SK-N-SH (cell line): ENCODE measurements at regions not wholly inside any gene's neighbourhood (a gene's known extent, or its start where the extent isn't known, plus 50 kb on each side); places are given as distances from the start of the nearest gene placed in this dataset.

Source experiments
- CTCF ChIA-PET: fragments of 300-600, 350-600 bp; formaldehyde crosslinking; extraction: SDS; loops from one replicate; lab custom pipeline; 2021; lab: Yijun Ruan, JAX
- POLR2A ChIA-PET: fragments of 350-600 bp; sonication (Branson Sonifier 250); formaldehyde crosslinking; extraction: SDS; loops from one replicate; lab custom pipeline; 2020; ENCODE audit warnings: antibody characterized with exemption, inconsistent platforms; lab: Yijun Ruan, JAX
- DNase-seq: peaks from one replicate; pipeline ENCODE4 v3.0.0; 2012
- H2AFZ ChIP-seq: fragments of 200-600 bp; sonication (generic); 2 replicates; pipeline ENCODE4 v1.8.1; 2016; ENCODE audit warnings: antibody characterized with exemption, mild to moderate bottlenecking, low read depth
- H3F3A ChIP-seq: fragments of 200-600 bp; sonication (generic); replicated peaks from 2 replicates; pipeline ENCODE3; 2016; ENCODE audit warnings: antibody characterized with exemption, mild to moderate bottlenecking; ENCODE audit not compliant: insufficient read depth
- H3K27ac ChIP-seq, 2 experiments: fragments of 200-500 bp in 1 of 2; fragments of 200-600 bp in 1 of 2; sonication (Bioruptor generic) in 1 of 2; sonication (generic), shearing (Covaris generic) in 1 of 2; 2 replicates each; pipeline versions ENCODE4 v1.5.1 to v1.6.1; 2014 to 2016; ENCODE audit warnings: low read depth in 2 of 2, inconsistent platforms in 1 of 2, low read length in 1 of 2, mild to moderate bottlenecking in 1 of 2, mixed read lengths in 1 of 2
- H3K27me3 ChIP-seq: fragments of 200-600 bp; sonication (generic), shearing (Covaris generic); 2 replicates; pipeline ENCODE4 v1.6.1; 2016; ENCODE audit warnings: mixed run types; ENCODE audit not compliant: insufficient read depth
- H3K36me3 ChIP-seq, 2 experiments: fragments of 200-500 bp in 1 of 2; fragments of 200-600 bp in 1 of 2; sonication (Bioruptor generic) in 1 of 2; sonication (generic) in 1 of 2; replicated peaks in 1 of 2; 2 replicates each; pipeline versions ENCODE3 to v1.5.1; 2014 to 2016; ENCODE audit warnings: low read length in 1 of 2, mild to moderate bottlenecking in 1 of 2; ENCODE audit not compliant: insufficient read depth in 2 of 2, control insufficient read depth in 1 of 2
- H3K4me1 ChIP-seq, 2 experiments: fragments of 200-500 bp in 1 of 2; fragments of 200-600 bp in 1 of 2; sonication (Bioruptor generic) in 1 of 2; sonication (generic), shearing (Covaris generic) in 1 of 2; 2 replicates each; pipeline versions ENCODE4 v1.5.1 to v1.6.1; 2014 to 2016; ENCODE audit warnings: low read depth in 1 of 2, low read length in 1 of 2, mixed run types in 1 of 2; ENCODE audit not compliant: insufficient read depth in 2 of 2, control insufficient read depth in 1 of 2
- H3K4me2 ChIP-seq: fragments of 200-600 bp; sonication (generic), shearing (Covaris generic); 2 replicates; pipeline ENCODE4 v1.6.1; 2017; ENCODE audit warnings: mixed run types
- H3K4me3 ChIP-seq, 2 experiments: fragments of 200-500 bp in 1 of 2; fragments of 200-600 bp in 1 of 2; sonication (Bioruptor generic) in 1 of 2; sonication (generic), shearing (Covaris generic) in 1 of 2; 2 replicates each; pipeline versions ENCODE4 v1.5.1 to v1.8.1; 2014 to 2016; ENCODE audit warnings: low read depth in 2 of 2, inconsistent platforms in 1 of 2, low read length in 1 of 2, mild to moderate bottlenecking in 1 of 2, mixed read lengths in 1 of 2, moderate library complexity in 1 of 2
- H3K79me2 ChIP-seq: fragments of 200-600 bp; sonication (generic); 2 replicates; pipeline ENCODE4 v1.8.1; 2017; ENCODE audit warnings: mild to moderate bottlenecking; ENCODE audit not compliant: insufficient read depth
- H3K9ac ChIP-seq: fragments of 200-600 bp; sonication (generic); 2 replicates; pipeline ENCODE4 v1.6.1; 2017; ENCODE audit warnings: mixed run types
- H3K9me2 ChIP-seq: fragments of 200-600 bp; sonication (generic); 2 replicates; pipeline ENCODE4 v1.6.1; 2017; ENCODE audit warnings: mixed run types
- H3K9me3 ChIP-seq: fragments of 200-600 bp; sonication (generic); 2 replicates; pipeline ENCODE4 v1.6.1; 2017; ENCODE audit warnings: mixed run types, mild to moderate bottlenecking, moderate library complexity
- H4K20me1 ChIP-seq: fragments of 200-600 bp; sonication (generic); 2 replicates; pipeline ENCODE4 v1.6.1; 2017; ENCODE audit warnings: mild to moderate bottlenecking, mixed run types; ENCODE audit not compliant: insufficient read depth
- ELF1 ChIP-seq: IDR thresholded peaks from 2 replicates; pipeline ENCODE4 v1.4.0; 2012
- FOSL2 ChIP-seq: IDR thresholded peaks from 2 replicates; pipeline ENCODE4 v1.4.0; 2012; ENCODE audit warnings: low read depth, mild to moderate bottlenecking, moderate library complexity, borderline replicate concordance
- FOXJ3 ChIP-seq: sonication (generic); formaldehyde crosslinking; IDR thresholded peaks from 2 replicates; pipeline ENCODE4 v1.5.1; 2020; ENCODE audit warnings: mild to moderate bottlenecking, missing genetic modification reagents
- GABPA ChIP-seq: IDR thresholded peaks from 2 replicates; pipeline ENCODE4 v1.4.0; 2012; ENCODE audit warnings: low read depth, mild to moderate bottlenecking
- IRF3 ChIP-seq: fragments of 150-350 bp; IDR thresholded peaks from 2 replicates; pipeline ENCODE4 v1.6.1; 2016; ENCODE audit warnings: mild to moderate bottlenecking, low read depth, low read length
- JUND ChIP-seq: IDR thresholded peaks from 2 replicates; pipeline ENCODE4 v1.4.0; 2012
- MAX ChIP-seq: IDR thresholded peaks from 2 replicates; pipeline ENCODE4 v1.4.0; 2012; ENCODE audit warnings: low read depth
- MEF2A ChIP-seq: IDR thresholded peaks from 2 replicates; pipeline ENCODE4 v1.4.0; 2012; ENCODE audit warnings: low read depth, borderline replicate concordance
- MXI1 ChIP-seq: IDR thresholded peaks from 2 replicates; pipeline ENCODE4 v1.6.1; 2012; ENCODE audit warnings: mild to moderate bottlenecking, low read depth, low read length, improper control_type of control experiment
- NRF1 ChIP-seq: IDR thresholded peaks from 2 replicates; pipeline ENCODE4 v1.6.1; 2012; ENCODE audit warnings: low read depth, mild to moderate bottlenecking, low read length
- POLR2AphosphoS5 ChIP-seq: IDR thresholded peaks from 2 replicates; pipeline ENCODE4 v1.6.1; 2012; ENCODE audit warnings: low read depth, low read length
- RAD21 ChIP-seq: IDR thresholded peaks from 2 replicates; pipeline ENCODE4 v1.6.1; 2012; ENCODE audit warnings: mild to moderate bottlenecking, low read length
- RCOR1 ChIP-seq: fragments of 150-350 bp; IDR thresholded peaks from 2 replicates; pipeline ENCODE4 v1.6.1; 2017; ENCODE audit warnings: antibody characterized with exemption, low read length
- SIN3A ChIP-seq: IDR thresholded peaks from 2 replicates; pipeline ENCODE4 v1.6.1; 2012; ENCODE audit warnings: low read depth, mild to moderate bottlenecking, low read length, moderate library complexity, borderline replicate concordance
- TAF1 ChIP-seq: IDR thresholded peaks from 2 replicates; pipeline ENCODE4 v1.6.1; 2012; ENCODE audit warnings: low read depth, mild to moderate bottlenecking, low read length, moderate library complexity, borderline replicate concordance
- TEAD4 ChIP-seq: IDR thresholded peaks from 2 replicates; pipeline ENCODE4 v1.4.0; 2012; ENCODE audit warnings: mild to moderate bottlenecking, borderline replicate concordance; ENCODE audit not compliant: insufficient read depth
- USF1 ChIP-seq: IDR thresholded peaks from 2 replicates; pipeline ENCODE4 v1.4.0; 2012; ENCODE audit warnings: low read depth, borderline replicate concordance
- USF2 ChIP-seq: fragments of 150-350 bp; IDR thresholded peaks from 2 replicates; pipeline ENCODE4 v1.6.1; 2017; ENCODE audit warnings: antibody characterized with exemption, low read length, low read depth, borderline replicate concordance
- WGBS: methylation state at CpG from one replicate; pipeline ENCODE4 v1.1.6; 2017; ENCODE audit warnings: low lambda C conversion rate; 5-methylcytosine and 5-hydroxymethylcytosine counted together

DNA sequence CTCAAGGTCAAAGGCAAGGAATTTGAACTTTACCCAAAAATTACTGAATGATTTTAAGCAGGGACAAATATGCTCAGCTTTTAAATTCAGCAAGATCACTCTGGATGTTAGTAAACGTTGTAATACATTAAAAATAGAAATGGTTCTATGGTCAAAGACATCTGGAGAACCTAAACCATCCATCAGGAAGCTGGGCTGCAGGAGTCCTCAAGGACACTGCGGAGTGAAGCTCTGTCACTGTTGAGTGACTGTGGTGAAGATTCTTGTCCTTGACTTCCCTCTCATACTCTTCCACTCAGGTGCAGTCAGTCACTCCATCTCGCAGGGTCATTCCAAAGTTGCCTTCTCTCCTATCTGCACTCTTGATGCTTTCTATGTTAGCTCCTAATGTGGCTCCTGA lies 450.7 kb downstream of the FOXO1 start:
- Histone ChIP-seq H2AFZ (no peak overlapping the region), H3F3A (no peaks in the 10 kb centered on the region), H3K4me3 (no peak overlapping the region), H3K9ac (no peak overlapping the region), H3K79me2 (no peaks in the 10 kb centered on the region), H4K20me1 (no peaks in the 10 kb centered on the region), H3K4me2 (no peak overlapping the region), H3K9me3 (no peaks in the 10 kb centered on the region), H3K4me1 (no peaks in the 10 kb centered on the region), H3K9me2 (no peaks in the 10 kb centered on the region), H3K27ac (no peak overlapping the region), H3K36me3 (no peaks in the 10 kb centered on the region), H3K27me3 (no peaks in the 10 kb centered on the region)
- no peak for DNase-seq
- ChIA-PET CTCF (no interaction called here), POLR2A (no interaction called here)
- 63% methylated on average over 3 of the region's 3 CpGs for WGBS
- TF ChIP-seq FOSL2 (no peak), ELF1 (no peak), MEF2A (no peak), USF1 (no peak), USF2 (no peak), RAD21 (no peak), JUND (no peak), NRF1 (no peak), IRF3 (no peak)

DNA sequence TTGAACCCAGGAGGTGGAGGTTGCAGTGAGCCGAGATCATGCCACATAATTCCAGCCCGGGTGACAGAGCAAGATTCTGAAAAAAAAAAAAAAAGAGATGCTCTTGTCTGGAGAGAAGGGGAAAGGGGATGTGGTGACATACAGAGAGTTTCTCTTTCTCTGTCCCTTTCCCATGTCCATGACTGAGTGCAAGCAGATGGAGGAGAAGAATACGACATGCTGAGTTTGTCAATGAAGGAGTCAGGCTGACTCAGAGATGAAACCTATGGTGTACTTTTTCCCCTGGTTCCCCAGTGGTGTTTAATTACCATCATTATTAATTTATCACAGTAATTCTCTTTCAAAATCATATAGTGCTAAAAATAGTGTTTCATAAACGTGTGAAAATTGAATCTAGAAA lies 448.8 kb downstream of the FOXO1 start:
- H4K20me1 ChIP-seq = no peaks in the 10 kb centered on the region
- H3K4me2 ChIP-seq = no peak overlapping the region
- no peak overlapping the region for H3K27ac ChIP-seq
- no peaks in the 10 kb centered on the region for H3K79me2 ChIP-seq
- H3K4me3 ChIP-seq = no peak overlapping the region
- CTCF ChIA-PET = interaction anchor here (1.3 kb wide), 1 partner anchor 11 kb away, joined by 3 read pairs; no protein-coding TSS in a partner anchor
- no peaks in the 10 kb centered on the region for H3K4me1 ChIP-seq
- no peak for TF ChIP-seq USF1
- TF ChIP-seq TEAD4 = no peak
- no peak for TF ChIP-seq JUND
- no peak for TF ChIP-seq IRF3
- no peak for TF ChIP-seq MXI1
- no peak for TF ChIP-seq TAF1
- no peak for TF ChIP-seq MAX
- TF ChIP-seq POLR2AphosphoS5 = no peak
- TF ChIP-seq RAD21 = no peak
- TF ChIP-seq GABPA = no peak
- TF ChIP-seq FOSL2 = no peak
- TF ChIP-seq RCOR1 = no peak
- no peak for TF ChIP-seq NRF1
- TF ChIP-seq ELF1 = no peak
- no peak for TF ChIP-seq SIN3A
- no peak for TF ChIP-seq FOXJ3 (CRISPR knock-in tag)
- TF ChIP-seq, all 33 proteins: peak for 0
- H3K9me3 ChIP-seq = no peaks in the 10 kb centered on the region
- DNase-seq = no peak
- POLR2A ChIA-PET = no interaction called here
- H2AFZ ChIP-seq = no peak overlapping the region
- H3K9ac ChIP-seq = no peak overlapping the region
- H3F3A ChIP-seq = no peaks in the 10 kb centered on the region
- H3K9me2 ChIP-seq = no peaks in the 10 kb centered on the region
- 44% methylated on average over 4 of the region's 4 CpGs for WGBS
- no peaks in the 10 kb centered on the region for H3K27me3 ChIP-seq
- no peaks in the 10 kb centered on the region for H3K36me3 ChIP-seq
